H9 (cell line): ENCODE measurements at regions not wholly inside any gene's neighbourhood (a gene's known extent, or its start where the extent isn't known, plus 50 kb on each side); places are given as distances from the start of the nearest gene placed in this dataset.

Source experiments
- DNase-seq: peaks from one replicate; pipeline ENCODE4 v3.0.0-alpha.2; 2017
- H2AFZ ChIP-seq: one replicate; pipeline ENCODE4 v1.6.1; 2013; ENCODE audit warnings: mild to moderate bottlenecking, low read length, control low read depth, moderate library complexity
- H2AK5ac ChIP-seq: 2 replicates; pipeline ENCODE4 v1.6.1; 2013; ENCODE audit warnings: low read length, control low read depth, mixed read lengths; ENCODE audit not compliant: insufficient read length
- H2BK120ac ChIP-seq: one replicate; pipeline ENCODE4 v1.6.1; 2013; ENCODE audit warnings: low read depth, mild to moderate bottlenecking, low read length, control low read depth, inconsistent platforms; ENCODE audit not compliant: poor library complexity, severe bottlenecking
- H2BK12ac ChIP-seq: 2 replicates; pipeline ENCODE4 v1.6.1; 2013; ENCODE audit warnings: low read length, control low read depth, mixed read lengths, low read depth; ENCODE audit not compliant: insufficient read length
- H2BK15ac ChIP-seq: 2 replicates; pipeline ENCODE4 v1.6.1; 2013; ENCODE audit warnings: low read depth, low read length, control low read depth
- H2BK20ac ChIP-seq: one replicate; pipeline ENCODE4 v1.6.1; 2013; ENCODE audit warnings: low read depth, mild to moderate bottlenecking, low read length, control low read depth, inconsistent platforms; ENCODE audit not compliant: poor library complexity, severe bottlenecking
- H2BK5ac ChIP-seq: 2 replicates; pipeline ENCODE4 v1.6.1; 2013; ENCODE audit warnings: low read length, control low read depth, mixed read lengths; ENCODE audit not compliant: insufficient read length
- H3K14ac ChIP-seq: 2 replicates; pipeline ENCODE4 v1.6.1; 2013; ENCODE audit warnings: low read length, control low read depth; ENCODE audit not compliant: insufficient read depth
- H3K18ac ChIP-seq: 2 replicates; pipeline ENCODE4 v1.6.1; 2013; ENCODE audit warnings: low read depth, mild to moderate bottlenecking, mixed read lengths, low read length, control low read depth; ENCODE audit not compliant: insufficient read length
- H3K23ac ChIP-seq: 2 replicates; pipeline ENCODE4 v1.6.1; 2013; ENCODE audit warnings: low read length, control low read depth, mixed read lengths, low read depth; ENCODE audit not compliant: insufficient read length
- H3K23me2 ChIP-seq: 2 replicates; pipeline ENCODE4 v1.6.1; 2013; ENCODE audit warnings: low read depth, mild to moderate bottlenecking, mixed read lengths, low read length, control low read depth; ENCODE audit not compliant: insufficient read length, poor library complexity, severe bottlenecking
- H3K27ac ChIP-seq: 2 replicates; pipeline ENCODE4 v1.5.1; 2013; ENCODE audit warnings: low read length, control low read depth, mixed read lengths, low read depth; ENCODE audit not compliant: insufficient read length
- H3K27me3 ChIP-seq: 2 replicates; pipeline ENCODE4 v1.6.1; 2013; ENCODE audit warnings: low read length, control low read depth, inconsistent platforms; ENCODE audit not compliant: insufficient read depth
- H3K4ac ChIP-seq: 2 replicates; pipeline ENCODE4 v1.6.1; 2013; ENCODE audit warnings: low read depth, mild to moderate bottlenecking, control low read depth, inconsistent platforms, low read length, moderate library complexity
- H3K4me1 ChIP-seq: 2 replicates; pipeline ENCODE4 v1.6.1; 2013; ENCODE audit warnings: low read length, control low read depth, inconsistent platforms; ENCODE audit not compliant: insufficient read depth
- H3K4me2 ChIP-seq: 2 replicates; pipeline ENCODE4 v1.6.1; 2013; ENCODE audit warnings: low read length, control low read depth, mixed read lengths; ENCODE audit not compliant: insufficient read length, insufficient read depth
- H3K56ac ChIP-seq: 2 replicates; pipeline ENCODE4 v1.6.1; 2013; ENCODE audit warnings: low read depth, mild to moderate bottlenecking, mixed read lengths, low read length, control low read depth; ENCODE audit not compliant: insufficient read length
- H3K79me1 ChIP-seq: 2 replicates; pipeline ENCODE4 v1.6.1; 2013; ENCODE audit warnings: low read depth, mild to moderate bottlenecking, moderate library complexity, low read length, control low read depth, inconsistent platforms; ENCODE audit not compliant: insufficient read depth, poor library complexity, severe bottlenecking
- H3K79me2 ChIP-seq: 2 replicates; pipeline ENCODE4 v1.6.1; 2013; ENCODE audit warnings: low read length, control low read depth, inconsistent platforms; ENCODE audit not compliant: insufficient read depth
- H3K9ac ChIP-seq: 2 replicates; pipeline ENCODE4 v1.6.1; 2013; ENCODE audit warnings: low read length, control low read depth, mixed read lengths; ENCODE audit not compliant: insufficient read length; ENCODE audit errors: extremely low read depth
- H3K9me3 ChIP-seq: one replicate; pipeline ENCODE4 v1.6.1; 2013; ENCODE audit warnings: low read depth, low read length, inconsistent platforms; ENCODE audit not compliant: control insufficient read depth
- H3T11ph ChIP-seq: one replicate; pipeline ENCODE4 v1.6.1; 2013; ENCODE audit warnings: mild to moderate bottlenecking, low read length, control low read depth, inconsistent platforms
- H4K20me1 ChIP-seq: one replicate; pipeline ENCODE4 v1.6.1; 2013; ENCODE audit not compliant: control insufficient read depth, insufficient read length, insufficient read depth
- H4K5ac ChIP-seq: 2 replicates; pipeline ENCODE4 v1.6.1; 2013; ENCODE audit warnings: low read depth, mild to moderate bottlenecking, mixed read lengths, low read length, control low read depth; ENCODE audit not compliant: insufficient read length
- H4K8ac ChIP-seq: replicated peaks from 2 replicates; pipeline ENCODE4 v1.6.1; 2013; ENCODE audit warnings: low read length, control low read depth, mixed read lengths, low read depth; ENCODE audit not compliant: insufficient read length
- H4K91ac ChIP-seq: 2 replicates; pipeline ENCODE4 v1.6.1; 2013; ENCODE audit warnings: low read depth, mild to moderate bottlenecking, moderate library complexity, mixed read lengths, low read length, control low read depth; ENCODE audit not compliant: insufficient read length
- H3K27ac Mint-ChIP-seq, 3 experiments: 2 replicates in 2 of 3; 3 replicates in 1 of 3; pipeline ENCODE4 v1.8.0; 2020 to 2021; ENCODE audit warnings: mixed read lengths in 3 of 3, mild to moderate bottlenecking in 1 of 3, moderate library complexity in 1 of 3
- H3K27me3 Mint-ChIP-seq: 2 replicates; pipeline ENCODE4 v1.8.0; 2021; ENCODE audit warnings: low read depth, mild to moderate bottlenecking, moderate library complexity, mixed read lengths
- H3K36me3 Mint-ChIP-seq, 3 experiments: 2 replicates in 2 of 3; 3 replicates in 1 of 3; pipeline ENCODE4 v1.8.0; 2020 to 2021; ENCODE audit warnings: low read depth in 3 of 3, mixed read lengths in 3 of 3; ENCODE audit not compliant: insufficient read depth in 1 of 3
- H3K4me1 Mint-ChIP-seq, 2 experiments: 2 replicates each; pipeline ENCODE4 v1.8.0; 2020; ENCODE audit warnings: mixed read lengths in 2 of 2
- H3K4me3 Mint-ChIP-seq, 2 experiments: 2 replicates in 1 of 2; 3 replicates in 1 of 2; pipeline ENCODE4 v1.8.0; 2020 to 2021; ENCODE audit warnings: mild to moderate bottlenecking in 2 of 2, mixed read lengths in 2 of 2, moderate library complexity in 1 of 2
- H3K9me3 Mint-ChIP-seq, 2 experiments: 2 replicates in 1 of 2; 3 replicates in 1 of 2; pipeline ENCODE4 v1.8.0; 2020; ENCODE audit warnings: mild to moderate bottlenecking in 2 of 2, mixed read lengths in 2 of 2, moderate library complexity in 1 of 2
- CTCF ChIP-seq: fragments of 200-600 bp; sonication (generic); conservative IDR thresholded peaks from 3 replicates; pipeline ENCODE4 v1.8.0; 2021; ENCODE audit warnings: antibody characterized with exemption, mild to moderate bottlenecking
- WGBS: extraction: QIAGEN DNeasy Blood & Tissue Kit; methylation state at CpG from one replicate; pipeline ENCODE4 v1.1.7; 2013; ENCODE audit warnings: missing lambda C conversion rate, low lambda C conversion rate, mixed read lengths; ENCODE audit not compliant: insufficient read length; ENCODE audit errors: extremely low coverage; 5-methylcytosine and 5-hydroxymethylcytosine counted together

GRCh38 chr18:71238974-71239624, 950.3 kb downstream of the SOCS6 start:
- no peak overlapping the region for H2BK20ac ChIP-seq
- TF ChIP-seq CTCF, result no peak
- no peaks in the 10 kb centered on the region for H3K79me2 ChIP-seq
- no peak overlapping the region for H3K9ac ChIP-seq
- no peak overlapping the region for H2BK12ac ChIP-seq
- H2BK5ac ChIP-seq, result no peak overlapping the region
- no peak overlapping the region for H4K91ac ChIP-seq
- no peak overlapping the region for H3K27ac ChIP-seq
- H3K4me2 ChIP-seq, result no peak overlapping the region
- no peaks in the 10 kb centered on the region for H3K27me3 ChIP-seq
- peaks cover 3% of the 10 kb centered on the region in 2 experiments; a peak in 2 of 4 replicates for H3K4me1 Mint-ChIP-seq
- H4K20me1 ChIP-seq, result no peaks in the 10 kb centered on the region
- H3K27me3 Mint-ChIP-seq, result peaks cover 5% of the 10 kb centered on the region
- WGBS, result no CpG with 5 or more reads among the region's 11 CpGs
- H3K23ac ChIP-seq, result no peak overlapping the region
- no peak for DNase-seq
- H3K56ac ChIP-seq, result no peak overlapping the region
- H3K9me3 ChIP-seq, result no peaks in the 10 kb centered on the region
- no peak overlapping the region for H4K5ac ChIP-seq
- no peaks in the 10 kb centered on the region for H3K4me1 ChIP-seq
- H2BK15ac ChIP-seq, result no peak overlapping the region
- H3K23me2 ChIP-seq, result no peaks in the 10 kb centered on the region
- no peak overlapping the region for H3T11ph ChIP-seq
- no peak overlapping the region for H3K4ac ChIP-seq
- no peak overlapping the region for H3K27ac Mint-ChIP-seq
- no peaks in the 10 kb centered on the region for H3K36me3 Mint-ChIP-seq
- H2AK5ac ChIP-seq, result no peak overlapping the region
- H3K79me1 ChIP-seq, result no peaks in the 10 kb centered on the region
- H3K14ac ChIP-seq, result no peak overlapping the region; the same call in 1 of the 2 replicates
- H2AFZ ChIP-seq, result no peak overlapping the region
- no peaks in the 10 kb centered on the region for H3K9me3 Mint-ChIP-seq
- no peak overlapping the region for H2BK120ac ChIP-seq
- H3K4me3 Mint-ChIP-seq, result no peak overlapping the region
- H3K18ac ChIP-seq, result no peak overlapping the region
- no peak overlapping the region for H4K8ac ChIP-seq
